ENCODE measurements at regions not wholly inside any gene's neighbourhood (a gene's known extent, or its start where the extent isn't known, plus 50 kb on each side); places are given as distances from the start of the nearest gene placed in this dataset.

- TF ChIP-seq GABPB1 (CRISPR knock-in tag; IDR thresholded peaks at IDR 0.05) (no peak), ATF3 (CRISPR knock-in tag; conservative IDR thresholded peaks at IDR 0.05) (no peak), IRF2 (CRISPR knock-in tag; IDR thresholded peaks at IDR 0.05; ENCODE audit: borderline replicate concordance, low read depth) (no peak), NR2C2 (CRISPR knock-in tag; IDR thresholded peaks at IDR 0.05) (no peak), TEAD4 (CRISPR knock-in tag; IDR thresholded peaks at IDR 0.05) (no peak)
- TF ChIP-seq, protein P1, sequence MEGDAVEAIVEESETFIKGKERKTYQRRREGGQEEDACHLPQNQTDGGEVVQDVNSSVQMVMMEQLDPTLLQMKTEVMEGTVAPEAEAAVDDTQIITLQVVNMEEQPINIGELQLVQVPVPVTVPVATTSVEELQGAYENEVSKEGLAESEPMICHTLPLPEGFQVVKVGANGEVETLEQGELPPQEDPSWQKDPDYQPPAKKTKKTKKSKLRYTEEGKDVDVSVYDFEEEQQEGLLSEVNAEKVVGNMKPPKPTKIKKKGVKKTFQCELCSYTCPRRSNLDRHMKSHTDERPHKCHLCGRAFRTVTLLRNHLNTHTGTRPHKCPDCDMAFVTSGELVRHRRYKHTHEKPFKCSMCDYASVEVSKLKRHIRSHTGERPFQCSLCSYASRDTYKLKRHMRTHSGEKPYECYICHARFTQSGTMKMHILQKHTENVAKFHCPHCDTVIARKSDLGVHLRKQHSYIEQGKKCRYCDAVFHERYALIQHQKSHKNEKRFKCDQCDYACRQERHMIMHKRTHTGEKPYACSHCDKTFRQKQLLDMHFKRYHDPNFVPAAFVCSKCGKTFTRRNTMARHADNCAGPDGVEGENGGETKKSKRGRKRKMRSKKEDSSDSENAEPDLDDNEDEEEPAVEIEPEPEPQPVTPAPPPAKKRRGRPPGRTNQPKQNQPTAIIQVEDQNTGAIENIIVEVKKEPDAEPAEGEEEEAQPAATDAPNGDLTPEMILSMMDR (IDR thresholded peaks at IDR 0.05): no peak
Observed at GRCh38 chr3:162192340-162193029, 695.9 kb downstream of the OTOL1 start.

All from WTC11 (cell line).